GM10266 (cell line): ENCODE measurements at regions not wholly inside any gene's neighbourhood (a gene's known extent, or its start where the extent isn't known, plus 50 kb on each side); places are given as distances from the start of the nearest gene placed in this dataset.

Experiments
- DNase-seq: peaks from one replicate; pipeline ENCODE4 v3.0.0; 2012; ENCODE audit errors: extremely low spot score
- TF ChIP-seq, protein P1 (sequence below): IDR thresholded peaks from 2 replicates; pipeline ENCODE4 v1.5.1; 2012; ENCODE audit warnings: mild to moderate bottlenecking, low read depth; ENCODE audit not compliant: control insufficient read depth, insufficient read depth; ENCODE audit errors: missing control alignments

DNA sequence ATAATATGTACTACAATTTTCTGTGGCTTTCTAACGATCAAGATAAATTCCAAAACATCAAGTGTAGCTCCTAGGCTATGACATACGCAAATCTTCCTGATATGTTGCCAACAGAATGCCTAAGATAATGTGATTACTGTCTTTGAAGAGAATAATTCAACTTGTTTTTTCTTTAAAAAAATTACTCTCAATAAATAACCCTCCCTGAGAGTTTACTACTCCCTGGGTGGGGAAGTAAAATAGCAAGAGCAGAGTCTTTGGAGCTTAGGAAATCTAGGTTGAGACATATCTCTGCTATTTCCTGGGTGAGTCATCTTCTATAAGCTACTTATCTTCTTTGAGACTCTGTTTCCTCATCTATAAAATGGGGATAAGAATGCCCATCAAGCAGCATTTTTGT, 201.2 kb downstream of the ACTL7B start:
- no peak for DNase-seq
- TF ChIP-seq, protein P1, sequence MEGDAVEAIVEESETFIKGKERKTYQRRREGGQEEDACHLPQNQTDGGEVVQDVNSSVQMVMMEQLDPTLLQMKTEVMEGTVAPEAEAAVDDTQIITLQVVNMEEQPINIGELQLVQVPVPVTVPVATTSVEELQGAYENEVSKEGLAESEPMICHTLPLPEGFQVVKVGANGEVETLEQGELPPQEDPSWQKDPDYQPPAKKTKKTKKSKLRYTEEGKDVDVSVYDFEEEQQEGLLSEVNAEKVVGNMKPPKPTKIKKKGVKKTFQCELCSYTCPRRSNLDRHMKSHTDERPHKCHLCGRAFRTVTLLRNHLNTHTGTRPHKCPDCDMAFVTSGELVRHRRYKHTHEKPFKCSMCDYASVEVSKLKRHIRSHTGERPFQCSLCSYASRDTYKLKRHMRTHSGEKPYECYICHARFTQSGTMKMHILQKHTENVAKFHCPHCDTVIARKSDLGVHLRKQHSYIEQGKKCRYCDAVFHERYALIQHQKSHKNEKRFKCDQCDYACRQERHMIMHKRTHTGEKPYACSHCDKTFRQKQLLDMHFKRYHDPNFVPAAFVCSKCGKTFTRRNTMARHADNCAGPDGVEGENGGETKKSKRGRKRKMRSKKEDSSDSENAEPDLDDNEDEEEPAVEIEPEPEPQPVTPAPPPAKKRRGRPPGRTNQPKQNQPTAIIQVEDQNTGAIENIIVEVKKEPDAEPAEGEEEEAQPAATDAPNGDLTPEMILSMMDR: no peak

DNA sequence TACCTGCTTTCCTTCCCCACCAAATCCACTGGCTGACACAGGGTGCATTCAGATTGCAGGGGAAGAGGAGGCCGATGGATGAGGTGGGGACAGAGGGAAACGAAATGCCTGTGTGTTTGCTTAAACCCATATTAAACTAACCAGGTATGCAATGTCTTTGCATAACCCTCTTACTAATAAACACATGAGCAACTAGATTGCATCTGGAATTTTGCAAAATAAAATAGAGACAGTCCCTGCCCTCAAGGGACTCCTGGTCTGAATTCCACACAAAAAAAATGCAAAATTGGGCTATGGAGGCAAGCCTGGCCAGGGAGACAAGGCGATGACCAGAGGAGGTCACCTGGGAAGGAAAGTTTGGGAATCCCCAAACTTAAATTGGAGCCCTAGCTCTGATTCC, 202.9 kb downstream of the ACTL7B start:
- TF ChIP-seq, protein P1: no peak
- no peak for DNase-seq

DNA sequence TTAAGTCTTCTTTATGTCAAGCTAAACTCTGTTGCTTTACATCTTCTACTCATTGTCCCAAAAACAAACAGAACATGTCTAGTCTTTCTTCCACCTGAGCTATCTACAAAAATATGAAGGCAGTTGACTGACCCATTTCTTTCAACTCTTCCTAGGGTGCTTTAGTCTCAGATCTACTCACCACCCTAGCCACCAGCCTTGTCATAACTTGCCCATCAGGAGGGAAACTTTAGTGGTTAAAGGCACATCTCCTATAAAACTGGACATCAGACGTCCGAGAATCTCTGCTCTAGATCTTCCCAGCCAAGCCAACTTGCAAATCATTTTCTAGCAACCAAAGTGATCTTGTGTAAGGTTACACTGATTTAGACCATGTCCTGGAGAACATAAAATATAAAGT, 205.0 kb downstream of the ACTL7B start:
- no peak for DNase-seq
- TF ChIP-seq, protein P1: no peak

DNA sequence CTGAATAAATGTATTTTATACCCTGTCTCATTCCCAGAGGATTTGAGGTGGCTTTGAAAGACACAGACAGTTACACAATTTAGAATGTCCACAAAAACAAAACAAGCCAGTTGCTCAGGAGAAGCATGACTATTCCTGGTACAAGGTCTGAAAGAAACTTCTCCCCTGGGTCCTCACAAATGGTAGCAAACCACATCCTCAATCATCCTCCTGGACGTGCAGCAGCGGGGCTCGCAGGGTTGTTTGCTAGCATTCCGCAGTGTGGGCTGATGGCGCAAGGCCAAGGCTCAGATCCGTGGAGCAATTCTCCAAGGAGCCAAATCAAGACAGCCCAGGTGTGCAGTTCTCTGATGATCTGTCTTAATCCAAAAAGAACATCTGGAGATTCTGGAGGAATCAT, 210.3 kb downstream of the ACTL7B start:
- DNase-seq: no peak
- TF ChIP-seq, protein P1: no peak

DNA sequence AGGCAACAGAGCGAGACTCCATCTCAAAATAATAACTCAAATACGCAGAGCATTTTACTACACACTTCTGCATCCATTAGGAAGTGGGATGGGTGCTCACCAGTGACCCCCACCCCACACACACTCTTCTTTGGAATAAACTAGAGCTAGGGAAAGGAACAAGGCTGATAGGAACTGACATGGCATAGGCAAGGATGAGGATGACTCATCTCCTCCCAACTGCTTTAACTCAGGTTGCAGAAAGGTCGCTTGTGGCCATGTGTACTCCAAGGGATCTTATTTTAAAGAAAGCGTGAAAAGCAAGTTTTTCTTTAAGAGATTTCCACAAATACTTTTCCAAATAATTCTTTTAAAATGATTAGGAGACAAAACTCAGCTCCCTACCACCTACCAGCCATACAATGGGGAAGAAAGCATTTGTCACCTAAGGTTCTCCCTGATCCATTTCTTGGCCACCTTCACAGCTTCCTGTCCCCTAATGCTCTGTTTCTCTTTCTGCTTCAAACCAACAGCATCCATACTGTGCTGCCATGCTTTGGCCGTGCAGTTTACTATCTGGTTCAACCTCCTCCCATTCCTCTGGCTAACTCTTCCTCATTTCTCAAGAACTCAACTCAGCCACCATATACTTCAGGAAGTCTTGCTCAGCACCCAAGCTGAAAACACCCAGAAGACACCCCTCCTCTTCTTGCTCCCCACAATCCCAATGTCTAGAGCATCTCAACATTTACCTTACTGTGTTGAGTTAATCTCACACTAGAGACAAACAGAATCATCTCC, 211.9 kb downstream of the ACTL7B start:
- no peak for DNase-seq
- TF ChIP-seq, protein P1: no peak

DNA sequence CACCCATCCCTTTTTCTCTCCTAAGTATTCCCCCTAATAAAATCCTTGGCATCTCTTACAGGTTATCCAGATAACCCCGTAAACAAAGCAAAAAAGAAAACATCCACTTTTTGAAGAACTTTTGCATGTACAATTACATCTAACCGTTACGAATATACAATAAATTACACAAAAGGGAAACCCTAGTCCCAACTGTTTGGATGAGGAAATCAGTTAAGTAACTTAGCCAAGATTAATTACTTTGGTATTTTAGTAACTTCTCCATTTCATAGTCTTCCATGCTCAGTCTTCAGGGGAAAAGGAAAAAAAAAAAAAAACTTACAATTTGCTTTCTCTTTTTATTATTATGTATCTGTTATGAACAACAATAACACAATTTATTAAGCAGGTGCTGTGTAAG, 212.9 kb downstream of the ACTL7B start:
- TF ChIP-seq, protein P1: no peak
- DNase-seq: no peak

DNA sequence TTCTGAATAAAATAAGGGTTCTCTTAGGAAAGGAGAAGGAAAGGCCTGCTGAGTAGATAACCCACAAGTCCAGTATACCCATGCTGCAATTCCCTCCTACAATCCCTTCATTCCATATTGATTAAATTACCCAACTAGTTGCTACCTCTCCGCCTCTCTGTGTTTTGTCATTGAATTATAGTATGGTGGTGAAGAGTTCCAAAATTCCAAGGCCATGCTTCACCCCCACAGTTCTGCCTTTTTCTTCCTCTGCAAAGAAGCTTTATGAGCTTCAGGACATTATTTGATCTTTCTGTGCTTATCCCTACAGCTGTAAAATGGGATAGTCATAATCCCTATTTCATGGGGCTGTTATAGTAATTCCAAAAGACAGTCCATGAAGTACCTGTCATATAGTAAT, 215.6 kb downstream of the ACTL7B start:
- TF ChIP-seq, protein P1: no peak
- no peak for DNase-seq
